ENCODE measurements at regions not wholly inside any gene's neighbourhood (a gene's known extent, or its start where the extent isn't known, plus 50 kb on each side); places are given as distances from the start of the nearest gene placed in this dataset.

DNA sequence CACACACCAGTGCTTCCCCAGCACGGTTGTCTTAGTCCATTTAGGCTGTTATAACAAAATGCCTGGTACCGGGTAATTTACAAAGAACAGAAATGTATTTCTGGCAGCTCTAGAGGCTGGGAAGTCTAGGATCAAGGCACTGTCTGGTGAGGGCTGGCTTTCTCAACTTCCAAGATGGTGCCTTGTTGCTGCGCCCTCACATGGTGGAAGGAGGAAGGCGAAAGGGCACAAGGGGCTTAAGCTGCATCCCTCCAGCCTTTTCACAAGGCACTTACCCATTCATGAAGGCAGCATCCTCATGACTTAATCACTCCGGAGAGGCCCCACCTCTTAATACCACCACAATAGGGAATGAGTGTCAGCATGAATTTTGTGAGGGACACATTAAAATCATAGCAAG is 155.5 kb downstream of the SLC15A5 start:
- DNase-seq (ENCODE audit: low read depth in 1 of 2, low spot score in 2 of 2) (peak in 1 of 2 experiments; percentile 58), FAIRE-seq (no peak)
- H2BK20ac ChIP-seq (ENCODE audit: low read length), result no peak overlapping the region
- no peak overlapping the region for H3K4me3 ChIP-seq (ENCODE audit: extremely low read depth in 1 of 4, insufficient read depth in 2 of 4, low read depth in 3 of 4, low read length in 4 of 4)
- no peak overlapping the region for H2AFZ ChIP-seq (ENCODE audit: low read length)
- H3K23ac ChIP-seq (ENCODE audit: insufficient read length), result no peak overlapping the region
- H2BK12ac ChIP-seq (ENCODE audit: low read depth, low read length), result no peak overlapping the region
- 72% methylated on average over 5 of the region's 5 CpGs; no CpG with 5 or more reads in 1 of the 2 experiments for WGBS, 2 experiments (ENCODE audit: extremely low coverage in 1 of 2, insufficient coverage in 1 of 2, insufficient read length in 1 of 2, insufficient replicate concordance in 2 of 2, low coverage in 1 of 2, low lambda C conversion rate in 2 of 2, missing lambda C conversion rate in 1 of 2)
- H3K9ac ChIP-seq (replicated peaks in 1 of 4; ENCODE audit: extremely low read depth in 1 of 4, low read depth in 3 of 4, low read length in 3 of 4), result no peak overlapping the region
- POLR2A ChIA-PET (ENCODE audit: partially characterized antibody), result no interaction called here
- no peak overlapping the region for H2BK120ac ChIP-seq (replicated peaks; ENCODE audit: low read depth, low read length)
- TF ChIP-seq PHF8 (conservative IDR thresholded peaks at IDR 0.05; ENCODE audit: low read depth, low read length) (no peak), SP2 (IDR thresholded peaks at IDR 0.05; ENCODE audit: low read length) (no peak), RAD21 (IDR thresholded peaks at IDR 0.05 in 1 of 2, conservative IDR thresholded peaks at IDR 0.05 in 1 of 2; ENCODE audit: low read depth in 2 of 2, low read length in 2 of 2) (peak; percentile 47 to 53), YY1 (IDR thresholded peaks at IDR 0.05; ENCODE audit: low read depth, low read length) (peak; percentile 89), CTBP2 (IDR thresholded peaks at IDR 0.05; ENCODE audit: borderline replicate concordance, insufficient read depth, insufficient read length, low read length) (no peak)
- TF ChIP-seq, protein P1, sequence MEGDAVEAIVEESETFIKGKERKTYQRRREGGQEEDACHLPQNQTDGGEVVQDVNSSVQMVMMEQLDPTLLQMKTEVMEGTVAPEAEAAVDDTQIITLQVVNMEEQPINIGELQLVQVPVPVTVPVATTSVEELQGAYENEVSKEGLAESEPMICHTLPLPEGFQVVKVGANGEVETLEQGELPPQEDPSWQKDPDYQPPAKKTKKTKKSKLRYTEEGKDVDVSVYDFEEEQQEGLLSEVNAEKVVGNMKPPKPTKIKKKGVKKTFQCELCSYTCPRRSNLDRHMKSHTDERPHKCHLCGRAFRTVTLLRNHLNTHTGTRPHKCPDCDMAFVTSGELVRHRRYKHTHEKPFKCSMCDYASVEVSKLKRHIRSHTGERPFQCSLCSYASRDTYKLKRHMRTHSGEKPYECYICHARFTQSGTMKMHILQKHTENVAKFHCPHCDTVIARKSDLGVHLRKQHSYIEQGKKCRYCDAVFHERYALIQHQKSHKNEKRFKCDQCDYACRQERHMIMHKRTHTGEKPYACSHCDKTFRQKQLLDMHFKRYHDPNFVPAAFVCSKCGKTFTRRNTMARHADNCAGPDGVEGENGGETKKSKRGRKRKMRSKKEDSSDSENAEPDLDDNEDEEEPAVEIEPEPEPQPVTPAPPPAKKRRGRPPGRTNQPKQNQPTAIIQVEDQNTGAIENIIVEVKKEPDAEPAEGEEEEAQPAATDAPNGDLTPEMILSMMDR (IDR thresholded peaks at IDR 0.05; ENCODE audit: control extremely low read depth in 1 of 3, insufficient read depth in 1 of 3, low read depth in 1 of 3, low read length in 3 of 3), result peak; percentile 45 to 76 (median 66)
- TF ChIP-seq, protein P2, sequence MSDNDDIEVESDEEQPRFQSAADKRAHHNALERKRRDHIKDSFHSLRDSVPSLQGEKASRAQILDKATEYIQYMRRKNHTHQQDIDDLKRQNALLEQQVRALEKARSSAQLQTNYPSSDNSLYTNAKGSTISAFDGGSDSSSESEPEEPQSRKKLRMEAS (IDR thresholded peaks at IDR 0.05), result peak; percentile 63; the same call in 1 of the 2 replicates
- H2BK5ac ChIP-seq (ENCODE audit: low read depth, low read length), result no peak overlapping the region
- no peaks in the 10 kb centered on the region; the same call in 1 of the 2 replicates for H3K23me2 ChIP-seq (ENCODE audit: low read depth, low read length)
- no peak overlapping the region for H4K91ac ChIP-seq (replicated peaks; ENCODE audit: insufficient read length, low read length)
- H3K79me1 ChIP-seq (ENCODE audit: low read depth, low read length), result no peaks in the 10 kb centered on the region
- H3K14ac ChIP-seq (ENCODE audit: insufficient read length), result no peak overlapping the region
- no peaks in the 10 kb centered on the region for H4K20me1 ChIP-seq (replicated peaks in 1 of 2; ENCODE audit: control insufficient read depth in 1 of 2, insufficient read depth in 2 of 2, low read length in 2 of 2)
- H3K4me1 ChIP-seq (replicated peaks in 1 of 4; ENCODE audit: control insufficient read depth in 3 of 4, insufficient read depth in 4 of 4, low read length in 3 of 4), result peaks cover 0 to 5% (median 0%) of the 10 kb centered on the region in 4 experiments; a peak in 4 of 7 replicates
- H3K9me3 ChIP-seq (ENCODE audit: insufficient read depth in 2 of 2, low read depth in 1 of 2, low read length in 1 of 2), result no peaks in the 10 kb centered on the region
- H3K18ac ChIP-seq (ENCODE audit: extremely low read depth, low read length), result no peak overlapping the region
- H3K4ac ChIP-seq (replicated peaks; ENCODE audit: insufficient read length, low read depth, low read length), result no peak overlapping the region
- no peak overlapping the region for H2AK5ac ChIP-seq (ENCODE audit: low read depth, low read length)
- no peaks in the 10 kb centered on the region for H3K79me2 ChIP-seq (ENCODE audit: control insufficient read depth in 1 of 2, insufficient read depth in 2 of 2, low read length in 2 of 2)
- no peak overlapping the region for H4K5ac ChIP-seq (ENCODE audit: insufficient read length, low read depth, low read length)
- no peak overlapping the region for H3K56ac ChIP-seq (replicated peaks; ENCODE audit: insufficient read length, low read depth, low read length)
- no peaks in the 10 kb centered on the region for H3K36me3 ChIP-seq (ENCODE audit: control insufficient read depth in 2 of 4, insufficient read depth in 4 of 4, low read length in 3 of 4)
- no peak overlapping the region for H4K8ac ChIP-seq (ENCODE audit: extremely low read depth, insufficient read depth, low read length)
- H2BK15ac ChIP-seq (ENCODE audit: low read length), result no peak overlapping the region
- H3K4me2 ChIP-seq (ENCODE audit: insufficient read depth in 1 of 2, low read depth in 2 of 2, low read length in 2 of 2), result no peak overlapping the region
- H3K27ac ChIP-seq (ENCODE audit: low read depth, low read length), result no peak overlapping the region
- no peaks in the 10 kb centered on the region for H3K27me3 ChIP-seq (replicated peaks in 1 of 4; ENCODE audit: control insufficient read depth in 3 of 4, extremely low read depth in 1 of 4, insufficient read depth in 3 of 4, low read length in 3 of 4)
- CTCF ChIA-PET (ENCODE audit: partially characterized antibody), result interaction anchor here (0.6 to 1.7 kb wide), 14 partner anchors 13 to 1949 kb away, joined by 3 to 6 read pairs (median 4); no protein-coding TSS in a partner anchor
